IMR-90 (cell line): ENCODE measurements at regions not wholly inside any gene's neighbourhood (a gene's known extent, or its start where the extent isn't known, plus 50 kb on each side); places are given as distances from the start of the nearest gene placed in this dataset.

Source experiments
- ATAC-seq: fragments of 200-7000 bp; cut with Tn5 transposase; 2 replicates; pipeline ENCODE4 v1.9.1; 2020; ENCODE audit warnings: low read depth, mild to moderate bottlenecking, moderate library complexity
- BruUV-seq: library from RNA; stranded (reverse); fragments of 400-500 nt; replicated peaks from 2 replicates; lab custom pipeline; 2021; lab: Mats Ljungman, UMichigan
- CTCF ChIA-PET: fragments of 300-600 bp; formaldehyde crosslinking; extraction: SDS; loops from one replicate; lab custom pipeline; 2021; ENCODE audit warnings: antibody characterized with exemption; lab: Yijun Ruan, JAX
- POLR2A ChIA-PET: fragments of 300-600 bp; sonication (Branson Sonifier 250); formaldehyde crosslinking; loops from one replicate; lab custom pipeline; 2022; ENCODE audit warnings: antibody characterized with exemption; ENCODE audit not compliant: unreplicated experiment; lab: Charles Lee
- DNase-seq: peaks from one replicate; pipeline ENCODE4 v3.0.0; 2013
- H2AFZ ChIP-seq: replicated peaks from 2 replicates; pipeline ENCODE3; 2013; ENCODE audit warnings: low read length, mild to moderate bottlenecking; ENCODE audit not compliant: poor library complexity
- H2AK5ac ChIP-seq: 2 replicates; pipeline ENCODE4 v1.6.1; 2013; ENCODE audit warnings: low read depth, low read length, inconsistent platforms
- H2AK9ac ChIP-seq: replicated peaks from 2 replicates; pipeline ENCODE3; 2013; ENCODE audit warnings: mild to moderate bottlenecking, low read depth, low read length, moderate library complexity; ENCODE audit not compliant: poor library complexity
- H2BK120ac ChIP-seq: 2 replicates; pipeline ENCODE4 v1.6.1; 2013; ENCODE audit warnings: low read depth, low read length, inconsistent platforms
- H2BK15ac ChIP-seq: 3 replicates; pipeline ENCODE4 v1.6.1; 2013; ENCODE audit warnings: low read depth, low read length, inconsistent platforms
- H2BK20ac ChIP-seq: 2 replicates; pipeline ENCODE4 v1.6.1; 2013; ENCODE audit warnings: low read depth, mild to moderate bottlenecking, inconsistent platforms, low read length, moderate library complexity
- H2BK5ac ChIP-seq: 2 replicates; pipeline ENCODE4 v1.6.1; 2013; ENCODE audit warnings: mild to moderate bottlenecking, low read depth, low read length, inconsistent platforms; ENCODE audit not compliant: poor library complexity, severe bottlenecking
- H3K14ac ChIP-seq: replicated peaks from 2 replicates; pipeline ENCODE4 v1.6.1; 2013; ENCODE audit warnings: low read depth, low read length, inconsistent platforms
- H3K18ac ChIP-seq: 2 replicates; pipeline ENCODE4 v1.6.1; 2013; ENCODE audit warnings: low read depth, low read length, control low read depth
- H3K23ac ChIP-seq: 2 replicates; pipeline ENCODE4 v1.6.1; 2013; ENCODE audit warnings: low read depth, low read length, inconsistent platforms
- H3K27ac ChIP-seq: 2 replicates; pipeline ENCODE4 v1.5.1; 2013; ENCODE audit warnings: mild to moderate bottlenecking, control low read depth, low read length; ENCODE audit not compliant: insufficient read depth
- H3K27me3 ChIP-seq: 2 replicates; pipeline ENCODE4 v1.6.1; 2013; ENCODE audit warnings: low read length; ENCODE audit not compliant: control insufficient read depth, insufficient read depth
- H3K36me3 ChIP-seq: 2 replicates; pipeline ENCODE4 v1.6.1; 2013; ENCODE audit warnings: low read length, mixed read lengths; ENCODE audit not compliant: control insufficient read depth, insufficient read depth
- H3K4ac ChIP-seq: 2 replicates; pipeline ENCODE4 v1.6.1; 2013; ENCODE audit warnings: low read depth, low read length, inconsistent platforms
- H3K4me1 ChIP-seq: 2 replicates; pipeline ENCODE4 v1.6.1; 2013; ENCODE audit warnings: low read length, mixed read lengths; ENCODE audit not compliant: control insufficient read depth, insufficient read depth
- H3K4me2 ChIP-seq: 2 replicates; pipeline ENCODE4 v1.6.1; 2013; ENCODE audit warnings: low read depth, mild to moderate bottlenecking, control low read depth, low read length, moderate library complexity
- H3K4me3 ChIP-seq: 2 replicates; pipeline ENCODE4 v1.5.1; 2013; ENCODE audit warnings: low read depth, mild to moderate bottlenecking, control low read depth, low read length, moderate library complexity; ENCODE audit not compliant: insufficient read depth
- H3K56ac ChIP-seq: 2 replicates; pipeline ENCODE4 v1.6.1; 2013; ENCODE audit warnings: low read length, inconsistent platforms; ENCODE audit not compliant: insufficient read depth; ENCODE audit errors: extremely low read depth
- H3K79me1 ChIP-seq, 2 experiments: 2 replicates each; pipeline ENCODE4 v1.6.1; 2013; ENCODE audit warnings: low read length in 2 of 2, inconsistent platforms in 1 of 2, low read depth in 1 of 2
- H3K9ac ChIP-seq: 2 replicates; pipeline ENCODE4 v1.6.1; 2013; ENCODE audit warnings: low read depth, low read length, control low read depth
- H3K9me1 ChIP-seq: 2 replicates; pipeline ENCODE4 v1.6.1; 2013; ENCODE audit warnings: low read length, inconsistent platforms; ENCODE audit not compliant: insufficient read depth
- H3K9me3 ChIP-seq: 2 replicates; pipeline ENCODE4 v1.6.1; 2013; ENCODE audit warnings: low read length; ENCODE audit not compliant: control insufficient read depth, insufficient read depth
- H4K20me1 ChIP-seq: 2 replicates; pipeline ENCODE4 v1.6.1; 2013; ENCODE audit warnings: low read length, inconsistent platforms; ENCODE audit not compliant: insufficient read depth
- H4K5ac ChIP-seq: 2 replicates; pipeline ENCODE4 v1.6.1; 2013; ENCODE audit warnings: mild to moderate bottlenecking, low read depth, low read length, control low read depth
- H4K8ac ChIP-seq, 2 experiments: 2 replicates each; pipeline ENCODE4 v1.6.1; 2013; ENCODE audit warnings: low read depth in 2 of 2, low read length in 2 of 2, control low read depth in 1 of 2, inconsistent platforms in 1 of 2
- H4K91ac ChIP-seq: 2 replicates; pipeline ENCODE4 v1.6.1; 2013; ENCODE audit warnings: low read depth, low read length, inconsistent platforms; ENCODE audit not compliant: insufficient read depth
- CEBPB ChIP-seq: IDR thresholded peaks from 2 replicates; pipeline ENCODE4 v1.6.1; 2012; ENCODE audit warnings: low read depth, low read length, improper control_type of control experiment
- SMC3 ChIP-seq: fragments of 150-350 bp; IDR thresholded peaks from 2 replicates; pipeline ENCODE4 v1.6.1; 2016; ENCODE audit warnings: low read depth, mild to moderate bottlenecking, antibody characterized with exemption, low read length, moderate library complexity
- WGBS, 2 experiments: methylation state at CpG; one replicate each; pipeline versions ENCODE4 v1.1.5 to v1.1.7; 2013; ENCODE audit warnings: missing lambda C conversion rate in 2 of 2; ENCODE audit not compliant: insufficient read length in 1 of 2; ENCODE audit errors: extremely low coverage in 2 of 2; 5-methylcytosine and 5-hydroxymethylcytosine counted together
- dilution Hi-C: fragments of 300-500 bp; cut with HindIII; formaldehyde crosslinking; loops from one replicate; pipeline ENCODE4 v1.14.3; 2018; ENCODE audit warnings: low sequenced_read_pairs; ENCODE audit not compliant: unreplicated experiment
- in situ Hi-C: fragments of 300-500 bp; cut with MboI; formaldehyde crosslinking; loops from 3 replicates; pipeline ENCODE4 v1.14.3; 2019; ENCODE audit warnings: low sequenced_read_pairs, inconsistent platforms, mixed read lengths
- intact Hi-C: fragments of 100-400 bp; cut with micrococcal nuclease; formaldehyde crosslinking; loops from 2 replicates; pipeline ENCODE4 v1.10.0; 2022

DNA sequence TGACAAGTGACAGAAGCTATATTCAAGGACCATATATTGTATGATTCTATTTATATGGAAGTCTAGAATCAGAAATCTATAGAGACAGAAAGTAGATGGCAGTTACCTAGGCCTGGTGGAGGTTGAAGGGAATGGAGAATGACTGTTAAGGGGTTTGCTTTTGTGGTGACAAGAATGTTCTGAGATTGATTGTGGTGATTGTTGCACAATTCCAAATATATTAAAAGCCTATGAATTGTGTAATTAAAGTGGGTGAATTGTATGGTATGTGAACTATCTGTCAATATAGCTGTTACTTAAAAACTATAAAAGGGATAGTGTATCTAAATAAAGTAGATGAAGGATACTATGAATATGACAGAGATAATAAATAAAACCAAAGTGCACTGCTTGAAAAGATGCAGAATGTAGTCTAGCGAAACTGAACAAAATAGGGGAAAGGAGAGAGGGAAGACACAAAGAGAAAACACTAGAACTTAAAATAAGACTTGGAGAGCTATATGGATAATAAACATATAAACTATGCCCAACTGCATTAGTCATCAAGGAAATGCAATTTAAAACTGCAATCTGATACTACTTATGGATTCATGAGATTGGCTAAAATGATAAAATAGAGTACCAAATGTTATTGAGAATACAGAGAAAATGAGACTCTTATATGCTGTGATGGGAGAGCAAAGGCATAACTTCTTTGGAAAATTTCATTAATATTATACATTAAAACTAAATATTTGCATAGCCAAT is 82.1 kb upstream of the BANK1 start:
- dilution Hi-C loops (no loop called here), in situ Hi-C loops (no loop called here), intact Hi-C loops (no loop called here)
- DNase-seq (no peak), ATAC-seq (no peak)
- Histone ChIP-seq H3K56ac (no peak overlapping the region), H4K8ac (no peak overlapping the region), H3K79me1 (no peaks in the 10 kb centered on the region), H3K36me3 (no peaks in the 10 kb centered on the region), H3K9me3 (no peaks in the 10 kb centered on the region), H2BK5ac (no peak overlapping the region), H2AK9ac (no peak overlapping the region), H4K5ac (no peak overlapping the region), H3K27me3 (no peaks in the 10 kb centered on the region), H2BK120ac (no peak overlapping the region), H3K4me1 (no peaks in the 10 kb centered on the region), H4K20me1 (no peaks in the 10 kb centered on the region), H3K9ac (no peak overlapping the region), H3K4me3 (no peak overlapping the region), H3K9me1 (no peaks in the 10 kb centered on the region), H3K4me2 (no peak overlapping the region), H4K91ac (no peak overlapping the region), H3K23ac (no peak overlapping the region), H3K4ac (no peak overlapping the region), H3K18ac (no peak overlapping the region), H2BK20ac (no peak overlapping the region), H2AFZ (no peak overlapping the region), H2BK15ac (no peak overlapping the region), H3K14ac (no peak overlapping the region), H3K27ac (no peak overlapping the region), H2AK5ac (no peak overlapping the region)
- ChIA-PET CTCF (no interaction called here), POLR2A (no interaction called here)
- TF ChIP-seq SMC3 (no peak), CEBPB (0 out of 2 replicates have a peak, but pooled peaks have one; percentile 16)
- no TSS peak for BruUV-seq
- WGBS, 2 experiments, result no CpG with 5 or more reads among the region's 1 CpG
